Endothelial cell (in vitro differentiated cells): ENCODE measurements at regions not wholly inside any gene's neighbourhood (a gene's known extent, or its start where the extent isn't known, plus 50 kb on each side); places are given as distances from the start of the nearest gene placed in this dataset.

Experiments
- DNase-seq: peaks from one replicate; pipeline ENCODE4 v3.0.0; 2021; ENCODE audit warnings: low spot score
- H3K27ac Mint-ChIP-seq: one replicate; pipeline ENCODE4 v1.8.0; 2021; ENCODE audit warnings: mixed read lengths, inconsistent platforms; ENCODE audit not compliant: unreplicated experiment
- H3K27me3 Mint-ChIP-seq: one replicate; pipeline ENCODE4 v1.8.0; 2021; ENCODE audit warnings: mild to moderate bottlenecking, moderate library complexity, mixed read lengths, inconsistent platforms; ENCODE audit not compliant: unreplicated experiment
- H3K36me3 Mint-ChIP-seq: one replicate; pipeline ENCODE4 v1.8.0; 2021; ENCODE audit warnings: mild to moderate bottlenecking, low read depth, mixed read lengths, inconsistent platforms; ENCODE audit not compliant: unreplicated experiment
- H3K4me1 Mint-ChIP-seq: one replicate; pipeline ENCODE4 v1.8.0; 2021; ENCODE audit warnings: mild to moderate bottlenecking, mixed read lengths, inconsistent platforms; ENCODE audit not compliant: unreplicated experiment
- H3K4me3 Mint-ChIP-seq: one replicate; pipeline ENCODE4 v1.8.0; 2021; ENCODE audit warnings: mild to moderate bottlenecking, mixed read lengths, inconsistent platforms; ENCODE audit not compliant: unreplicated experiment
- H3K9me3 Mint-ChIP-seq: one replicate; pipeline ENCODE4 v1.8.0; 2021; ENCODE audit warnings: mixed read lengths, inconsistent platforms; ENCODE audit not compliant: unreplicated experiment
- CTCF ChIP-seq: fragments of 200-600 bp; sonication (generic); IDR thresholded peaks from one replicate; pipeline ENCODE4 v1.5.0; 2021; ENCODE audit warnings: antibody characterized with exemption; ENCODE audit not compliant: unreplicated experiment

GRCh38 chr1:53408755-53409129, 50.5 kb upstream of the DMRTB1 start:
- Mint-ChIP-seq H3K4me1 (peaks cover 6% of the 10 kb centered on the region), H3K27me3 (peaks cover 10% of the 10 kb centered on the region), H3K4me3 (no peak overlapping the region), H3K9me3 (no peaks in the 10 kb centered on the region), H3K27ac (no peak overlapping the region), H3K36me3 (no peaks in the 10 kb centered on the region)
- no peak for DNase-seq
- TF ChIP-seq CTCF = no peak

GRCh38 chr1:53409233-53409632, 50.0 kb upstream of the DMRTB1 start:
- H3K9me3 Mint-ChIP-seq = no peaks in the 10 kb centered on the region
- H3K27me3 Mint-ChIP-seq = peaks cover 13% of the 10 kb centered on the region
- no peak for DNase-seq
- peaks cover 6% of the 10 kb centered on the region for H3K4me1 Mint-ChIP-seq
- no peak overlapping the region for H3K27ac Mint-ChIP-seq
- H3K4me3 Mint-ChIP-seq = no peak overlapping the region
- no peak for TF ChIP-seq CTCF
- no peaks in the 10 kb centered on the region for H3K36me3 Mint-ChIP-seq
